HG03354 (cell line): ENCODE measurements at regions not wholly inside any gene's neighbourhood (a gene's known extent, or its start where the extent isn't known, plus 50 kb on each side); places are given as distances from the start of the nearest gene placed in this dataset.

ENCODE experiments used
- ATAC-seq: cut with Tn5 transposase; IDR thresholded peaks from one replicate; pipeline ENCODE4 v1.9.1; 2021; ENCODE audit warnings: mild to moderate bottlenecking; ENCODE audit not compliant: unreplicated experiment, poor library complexity, severe bottlenecking

GRCh38 chr20:24124951-24125650 is 136.5 kb upstream of the GGTLC1 start:
- no peak for ATAC-seq

- ATAC-seq, result no peak
Observed at GRCh38 chr20:24124003-24124402, 135.4 kb upstream of the GGTLC1 start.

GRCh38 chr20:24118441-24119175 is 130.0 kb upstream of the GGTLC1 start:
- ATAC-seq, result no peak

GRCh38 chr20:24118034-24118433 is 129.5 kb upstream of the GGTLC1 start:
- no peak for ATAC-seq

- ATAC-seq, result no peak
Observed at GRCh38 chr20:24117383-24117782, 128.8 kb upstream of the GGTLC1 start.

- no peak for ATAC-seq
Observed at GRCh38 chr20:24116611-24117010, 128.0 kb upstream of the GGTLC1 start.

GRCh38 chr20:24112360-24112759 is 123.8 kb upstream of the GGTLC1 start:
- ATAC-seq, result no peak

- ATAC-seq, result no peak
Observed at GRCh38 chr20:24111858-24112257, 123.3 kb upstream of the GGTLC1 start.

GRCh38 chr20:24109537-24109936 is 121.0 kb upstream of the GGTLC1 start:
- ATAC-seq, result no peak

GRCh38 chr20:24109008-24109407 is 120.4 kb upstream of the GGTLC1 start:
- ATAC-seq, result no peak

- no peak for ATAC-seq
Observed at GRCh38 chr20:24108581-24108980, 120.0 kb upstream of the GGTLC1 start.

- ATAC-seq, result no peak
Observed at GRCh38 chr20:24106801-24107445, 118.3 kb upstream of the GGTLC1 start.

GRCh38 chr20:24106150-24106800 is 117.7 kb upstream of the GGTLC1 start:
- ATAC-seq, result no peak

- ATAC-seq, result no peak
Observed at GRCh38 chr20:24102749-24103333, 114.3 kb upstream of the GGTLC1 start.

- ATAC-seq, result no peak
Observed at GRCh38 chr20:24102290-24102689, 113.7 kb upstream of the GGTLC1 start.

GRCh38 chr20:24100370-24101011 is 111.9 kb upstream of the GGTLC1 start:
- peak; percentile 94 for ATAC-seq

GRCh38 chr20:24098886-24099285 is 110.3 kb upstream of the GGTLC1 start:
- no peak for ATAC-seq

GRCh38 chr20:24097506-24098245 is 109.1 kb upstream of the GGTLC1 start:
- no peak for ATAC-seq

GRCh38 chr20:24096864-24097450 is 108.4 kb upstream of the GGTLC1 start:
- ATAC-seq, result no peak
